SK-N-MC (cell line): ENCODE measurements at regions not wholly inside any gene's neighbourhood (a gene's known extent, or its start where the extent isn't known, plus 50 kb on each side); places are given as distances from the start of the nearest gene placed in this dataset.

ENCODE experiments used
- EZH2 ChIP-seq: fragments of 200-600 bp; sonication (generic); IDR thresholded peaks from one replicate; pipeline ENCODE4 v1.6.1; 2017; ENCODE audit warnings: antibody characterized with exemption
- POLR2AphosphoS5 ChIP-seq: IDR thresholded peaks from 2 replicates; pipeline ENCODE4 v1.6.1; 2012; ENCODE audit warnings: mild to moderate bottlenecking, low read depth, low read length, borderline replicate concordance

DNA sequence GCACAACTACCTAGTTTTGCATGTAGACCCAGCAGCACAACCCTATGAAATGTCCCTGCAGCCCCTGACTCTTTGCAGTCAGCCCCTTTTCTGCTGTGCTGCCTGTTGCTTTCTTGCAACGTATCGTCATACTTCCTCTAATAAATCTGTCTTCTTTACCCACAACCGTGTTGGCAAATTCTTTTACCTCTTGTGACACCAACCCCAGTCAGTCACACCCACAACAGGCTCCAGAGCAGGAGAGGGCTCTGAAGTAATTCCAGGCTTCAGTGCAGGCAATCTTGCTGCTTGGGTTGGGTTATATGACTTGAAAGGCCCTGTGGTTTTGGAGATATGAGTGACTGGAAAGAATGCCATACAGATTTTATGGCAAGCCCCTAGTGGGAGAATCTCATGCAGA lies 79.1 kb upstream of the KCNH7 start:
- TF ChIP-seq POLR2AphosphoS5 (no peak), EZH2 (no peak)
